ENCODE measurements at regions not wholly inside any gene's neighbourhood (a gene's known extent, or its start where the extent isn't known, plus 50 kb on each side); places are given as distances from the start of the nearest gene placed in this dataset.
"Not testable (repeated sequence)": the region's sequence is repeated elsewhere in the genome, so short reads cannot be mapped to it uniquely, and the experiment has no call there.

DNA sequence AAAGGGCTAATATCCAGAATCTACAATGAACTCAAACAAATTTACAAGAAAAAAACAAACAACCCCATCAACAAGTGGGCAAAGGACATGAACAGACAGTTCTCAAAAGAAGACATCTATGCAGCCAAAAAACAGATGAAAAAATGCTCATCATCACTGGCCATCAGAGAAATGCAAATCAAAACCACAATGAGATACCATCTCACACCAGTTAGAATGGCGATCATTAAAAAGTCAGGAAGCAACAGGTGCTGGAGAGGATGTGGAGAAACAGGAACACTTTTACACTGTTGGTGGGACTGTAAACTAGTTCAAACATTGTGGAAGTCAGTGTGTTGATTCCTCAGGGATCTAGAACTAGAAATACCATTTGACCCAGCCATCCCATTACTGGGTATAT, 295.0 kb downstream of the SH2D4B start:
- H2BK15ac ChIP-seq (ENCODE audit: low read depth, low read length); H2AFZ ChIP-seq (replicated peaks; ENCODE audit: low read length, poor library complexity); H4K5ac ChIP-seq (ENCODE audit: low read depth, low read length); dilution Hi-C loops (cut with HindIII; ENCODE audit: low sequenced_read_pairs, unreplicated experiment); CTCF ChIA-PET; H3K4me3 ChIP-seq (ENCODE audit: insufficient read depth, low read depth, low read length); H2BK5ac ChIP-seq (ENCODE audit: low read depth, low read length, poor library complexity, severe bottlenecking); H3K4me2 ChIP-seq (ENCODE audit: low read depth, low read length); ATAC-seq (ENCODE audit: low read depth); H2BK120ac ChIP-seq (ENCODE audit: low read depth, low read length); H4K91ac ChIP-seq (ENCODE audit: insufficient read depth, low read depth, low read length); H3K56ac ChIP-seq (ENCODE audit: extremely low read depth, insufficient read depth, low read length); H4K8ac ChIP-seq (ENCODE audit: low read depth in 2 of 2, low read length in 2 of 2); H2AK5ac ChIP-seq (ENCODE audit: low read depth, low read length); H3K27ac ChIP-seq (ENCODE audit: insufficient read depth, low read length); H3K36me3 ChIP-seq (ENCODE audit: control insufficient read depth, insufficient read depth, low read length); DNase-seq; BruUV-seq (replicated peaks); H3K4ac ChIP-seq (ENCODE audit: low read depth, low read length); H3K9me1 ChIP-seq (ENCODE audit: insufficient read depth, low read length); POLR2A ChIA-PET (ENCODE audit: unreplicated experiment); H3K79me1 ChIP-seq (ENCODE audit: low read depth in 1 of 2, low read length in 2 of 2); H3K14ac ChIP-seq (replicated peaks; ENCODE audit: low read depth, low read length); H3K27me3 ChIP-seq (ENCODE audit: control insufficient read depth, insufficient read depth, low read length); H2AK9ac ChIP-seq (replicated peaks; ENCODE audit: low read depth, low read length, poor library complexity); H3K9ac ChIP-seq (ENCODE audit: low read depth, low read length); H3K18ac ChIP-seq (ENCODE audit: low read depth, low read length); intact Hi-C loops (cut with micrococcal nuclease); H3K4me1 ChIP-seq (ENCODE audit: control insufficient read depth, insufficient read depth, low read length); in situ Hi-C loops (cut with MboI; ENCODE audit: low sequenced_read_pairs); H4K20me1 ChIP-seq (ENCODE audit: insufficient read depth, low read length); H2BK20ac ChIP-seq (ENCODE audit: low read depth, low read length); H3K23ac ChIP-seq (ENCODE audit: low read depth, low read length): not testable (repeated sequence)
- WGBS, 2 experiments (ENCODE audit: extremely low coverage in 2 of 2, insufficient read length in 1 of 2) = no CpG with 5 or more reads among the region's 1 CpG
- H3K9me3 ChIP-seq (ENCODE audit: control insufficient read depth, insufficient read depth, low read length) = peaks cover 11% of the 10 kb centered on the region

Measured in IMR-90 (cell line).